ENCODE measurements at regions not wholly inside any gene's neighbourhood (a gene's known extent, or its start where the extent isn't known, plus 50 kb on each side); places are given as distances from the start of the nearest gene placed in this dataset.

GRCh38 chr14:23725528-23725927 lies 89.4 kb downstream of the DHRS2 start:
- H4K20me1 ChIP-seq (ENCODE audit: insufficient read depth, low read length): no peaks in the 10 kb centered on the region
- ATAC-seq (ENCODE audit: low read depth): no peak
- no peaks in the 10 kb centered on the region for H3K27me3 ChIP-seq (ENCODE audit: control insufficient read depth, insufficient read depth, low read length)
- H4K8ac ChIP-seq (ENCODE audit: low read depth in 2 of 2, low read length in 2 of 2): no peak overlapping the region
- H3K4me3 ChIP-seq (ENCODE audit: insufficient read depth, low read depth, low read length): no peak overlapping the region
- WGBS, 2 experiments (ENCODE audit: extremely low coverage in 2 of 2, insufficient read length in 1 of 2): 0% methylated on average over 1 of the region's 3 CpGs; no CpG with 5 or more reads in 1 of the 2 experiments
- no peaks in the 10 kb centered on the region for H3K9me1 ChIP-seq (ENCODE audit: insufficient read depth, low read length)
- no peaks in the 10 kb centered on the region for H3K4me1 ChIP-seq (ENCODE audit: control insufficient read depth, insufficient read depth, low read length)
- H4K5ac ChIP-seq (ENCODE audit: low read depth, low read length): no peak overlapping the region
- no peak overlapping the region for H2BK20ac ChIP-seq (ENCODE audit: low read depth, low read length)
- no peak overlapping the region for H3K56ac ChIP-seq (ENCODE audit: extremely low read depth, insufficient read depth, low read length)
- H3K4ac ChIP-seq (ENCODE audit: low read depth, low read length): no peak overlapping the region
- H3K9me3 ChIP-seq (ENCODE audit: control insufficient read depth, insufficient read depth, low read length): no peaks in the 10 kb centered on the region
- ChIA-PET POLR2A (ENCODE audit: unreplicated experiment) (no interaction called here), CTCF (no interaction called here)
- H3K4me2 ChIP-seq (ENCODE audit: low read depth, low read length): no peak overlapping the region
- no peak overlapping the region for H3K27ac ChIP-seq (ENCODE audit: insufficient read depth, low read length)
- no peak overlapping the region for H3K14ac ChIP-seq (replicated peaks; ENCODE audit: low read depth, low read length)
- H3K79me1 ChIP-seq (ENCODE audit: low read depth in 1 of 2, low read length in 2 of 2): no peaks in the 10 kb centered on the region
- H4K91ac ChIP-seq (ENCODE audit: insufficient read depth, low read depth, low read length): no peak overlapping the region
- TF ChIP-seq, protein P1, sequence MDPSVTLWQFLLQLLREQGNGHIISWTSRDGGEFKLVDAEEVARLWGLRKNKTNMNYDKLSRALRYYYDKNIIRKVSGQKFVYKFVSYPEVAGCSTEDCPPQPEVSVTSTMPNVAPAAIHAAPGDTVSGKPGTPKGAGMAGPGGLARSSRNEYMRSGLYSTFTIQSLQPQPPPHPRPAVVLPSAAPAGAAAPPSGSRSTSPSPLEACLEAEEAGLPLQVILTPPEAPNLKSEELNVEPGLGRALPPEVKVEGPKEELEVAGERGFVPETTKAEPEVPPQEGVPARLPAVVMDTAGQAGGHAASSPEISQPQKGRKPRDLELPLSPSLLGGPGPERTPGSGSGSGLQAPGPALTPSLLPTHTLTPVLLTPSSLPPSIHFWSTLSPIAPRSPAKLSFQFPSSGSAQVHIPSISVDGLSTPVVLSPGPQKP (IDR thresholded peaks at IDR 0.05; ENCODE audit: borderline replicate concordance, low read depth, low read length): no peak
- no peak for TF ChIP-seq POLR2A (IDR thresholded peaks at IDR 0.05; ENCODE audit: low read depth, low read length)
- TF ChIP-seq MXI1 (IDR thresholded peaks at IDR 0.05; ENCODE audit: borderline replicate concordance, low read depth, low read length): no peak
- no peak for TF ChIP-seq CHD1 (IDR thresholded peaks at IDR 0.05; ENCODE audit: low read depth, low read length)
- TF ChIP-seq MAZ (IDR thresholded peaks at IDR 0.05; ENCODE audit: borderline replicate concordance, low read depth, low read length): no peak
- no peak for TF ChIP-seq USF2 (IDR thresholded peaks at IDR 0.05; ENCODE audit: low read depth, low read length)
- TF ChIP-seq FOS (IDR thresholded peaks at IDR 0.05; ENCODE audit: low read depth, low read length): no peak
- TF ChIP-seq, protein P2, sequence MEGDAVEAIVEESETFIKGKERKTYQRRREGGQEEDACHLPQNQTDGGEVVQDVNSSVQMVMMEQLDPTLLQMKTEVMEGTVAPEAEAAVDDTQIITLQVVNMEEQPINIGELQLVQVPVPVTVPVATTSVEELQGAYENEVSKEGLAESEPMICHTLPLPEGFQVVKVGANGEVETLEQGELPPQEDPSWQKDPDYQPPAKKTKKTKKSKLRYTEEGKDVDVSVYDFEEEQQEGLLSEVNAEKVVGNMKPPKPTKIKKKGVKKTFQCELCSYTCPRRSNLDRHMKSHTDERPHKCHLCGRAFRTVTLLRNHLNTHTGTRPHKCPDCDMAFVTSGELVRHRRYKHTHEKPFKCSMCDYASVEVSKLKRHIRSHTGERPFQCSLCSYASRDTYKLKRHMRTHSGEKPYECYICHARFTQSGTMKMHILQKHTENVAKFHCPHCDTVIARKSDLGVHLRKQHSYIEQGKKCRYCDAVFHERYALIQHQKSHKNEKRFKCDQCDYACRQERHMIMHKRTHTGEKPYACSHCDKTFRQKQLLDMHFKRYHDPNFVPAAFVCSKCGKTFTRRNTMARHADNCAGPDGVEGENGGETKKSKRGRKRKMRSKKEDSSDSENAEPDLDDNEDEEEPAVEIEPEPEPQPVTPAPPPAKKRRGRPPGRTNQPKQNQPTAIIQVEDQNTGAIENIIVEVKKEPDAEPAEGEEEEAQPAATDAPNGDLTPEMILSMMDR (conservative IDR thresholded peaks at IDR 0.05; ENCODE audit: low read depth, low read length): no peak
- no peak for TF ChIP-seq SMC3 (IDR thresholded peaks at IDR 0.05; ENCODE audit: low read depth, low read length)
- TF ChIP-seq RAD21 (IDR thresholded peaks at IDR 0.05; ENCODE audit: low read length): no peak
- H3K23ac ChIP-seq (ENCODE audit: low read depth, low read length): no peak overlapping the region
- no peak overlapping the region for H2BK5ac ChIP-seq (ENCODE audit: low read depth, low read length, poor library complexity, severe bottlenecking)
- intact Hi-C loops (cut with micrococcal nuclease) (no loop called here), in situ Hi-C loops (cut with MboI; ENCODE audit: low sequenced_read_pairs) (loop anchor here (5.0 kb wide), 1 partner anchor 187 kb away; no protein-coding TSS in a partner anchor), dilution Hi-C loops (cut with HindIII; ENCODE audit: low sequenced_read_pairs, unreplicated experiment) (no loop called here)
- no peak overlapping the region for H2AFZ ChIP-seq (replicated peaks; ENCODE audit: low read length, poor library complexity)
- BruUV-seq (replicated peaks): no TSS peak
- no peak overlapping the region for H2AK5ac ChIP-seq (ENCODE audit: low read depth, low read length)
- H3K9ac ChIP-seq (ENCODE audit: low read depth, low read length): no peak overlapping the region
- no peak overlapping the region for H2BK120ac ChIP-seq (ENCODE audit: low read depth, low read length)
- no peak for DNase-seq
- no peak overlapping the region for H3K18ac ChIP-seq (ENCODE audit: low read depth, low read length)
- H2BK15ac ChIP-seq (ENCODE audit: low read depth, low read length): no peak overlapping the region
- no peak overlapping the region for H2AK9ac ChIP-seq (replicated peaks; ENCODE audit: low read depth, low read length, poor library complexity)
- H3K36me3 ChIP-seq (ENCODE audit: control insufficient read depth, insufficient read depth, low read length): no peaks in the 10 kb centered on the region

Data from IMR-90 (cell line).